ENCODE measurements at regions not wholly inside any gene's neighbourhood (a gene's known extent, or its start where the extent isn't known, plus 50 kb on each side); places are given as distances from the start of the nearest gene placed in this dataset.
"Not testable (repeated sequence)": the region's sequence is repeated elsewhere in the genome, so short reads cannot be mapped to it uniquely, and the experiment has no call there.

GRCh38 chr21:13379566-13379965 is 230.0 kb upstream of the POTED start:
- not testable (repeated sequence) for TF ChIP-seq ZNF138 (CRISPR knock-in tag; conservative IDR thresholded peaks at IDR 0.05); CREM (CRISPR knock-in tag; IDR thresholded peaks at IDR 0.05)
